HUES64 (cell line): ENCODE measurements at regions not wholly inside any gene's neighbourhood (a gene's known extent, or its start where the extent isn't known, plus 50 kb on each side); places are given as distances from the start of the nearest gene placed in this dataset.

Source experiments
- H3K27ac ChIP-seq: 2 replicates; pipeline ENCODE4 v1.7.0; 2013; ENCODE audit warnings: low read depth, low read length, inconsistent platforms
- H3K27me3 ChIP-seq: 2 replicates; pipeline ENCODE4 v1.6.1; 2013; ENCODE audit warnings: mild to moderate bottlenecking, low read length; ENCODE audit not compliant: insufficient read depth
- H3K36me3 ChIP-seq: 2 replicates; pipeline ENCODE4 v1.6.1; 2013; ENCODE audit warnings: mild to moderate bottlenecking, low read length; ENCODE audit not compliant: insufficient read depth
- H3K4me1 ChIP-seq: 2 replicates; pipeline ENCODE4 v1.6.1; 2013; ENCODE audit warnings: mild to moderate bottlenecking, low read length, moderate library complexity; ENCODE audit not compliant: insufficient read depth
- H3K4me3 ChIP-seq: 2 replicates; pipeline ENCODE4 v1.5.1; 2013; ENCODE audit warnings: mild to moderate bottlenecking, low read length, moderate library complexity
- H3K9ac ChIP-seq: 2 replicates; pipeline ENCODE4 v1.6.1; 2013; ENCODE audit warnings: mild to moderate bottlenecking, low read depth, low read length
- H3K9me3 ChIP-seq: 2 replicates; pipeline ENCODE4 v1.6.1; 2013; ENCODE audit warnings: low read depth, low read length; ENCODE audit not compliant: insufficient read depth
- WGBS: fragments of 150-250, 120-280 bp; methylation state at CpG from one replicate; pipeline ENCODE4 v1.1.7; 2013; ENCODE audit warnings: missing lambda C conversion rate; 5-methylcytosine and 5-hydroxymethylcytosine counted together

- WGBS: 97% methylated on average over 13 of the region's 13 CpGs
- Histone ChIP-seq H3K36me3 (no peaks in the 10 kb centered on the region), H3K9me3 (no peaks in the 10 kb centered on the region), H3K4me1 (no peaks in the 10 kb centered on the region), H3K4me3 (no peak overlapping the region), H3K9ac (no peak overlapping the region), H3K27me3 (no peaks in the 10 kb centered on the region), H3K27ac (no peak overlapping the region)
Measured at GRCh38 chr22:48746789-48747425, 1080.8 kb downstream of the BRD1 start.

- Histone ChIP-seq H3K4me3 (no peak overlapping the region), H3K27ac (no peak overlapping the region), H3K27me3 (no peaks in the 10 kb centered on the region), H3K9me3 (no peaks in the 10 kb centered on the region), H3K4me1 (no peaks in the 10 kb centered on the region), H3K36me3 (no peaks in the 10 kb centered on the region), H3K9ac (no peak overlapping the region)
- WGBS: 94% methylated on average over 32 of the region's 32 CpGs
Measured at GRCh38 chr22:48745842-48746788, 1081.6 kb downstream of the BRD1 start.

DNA sequence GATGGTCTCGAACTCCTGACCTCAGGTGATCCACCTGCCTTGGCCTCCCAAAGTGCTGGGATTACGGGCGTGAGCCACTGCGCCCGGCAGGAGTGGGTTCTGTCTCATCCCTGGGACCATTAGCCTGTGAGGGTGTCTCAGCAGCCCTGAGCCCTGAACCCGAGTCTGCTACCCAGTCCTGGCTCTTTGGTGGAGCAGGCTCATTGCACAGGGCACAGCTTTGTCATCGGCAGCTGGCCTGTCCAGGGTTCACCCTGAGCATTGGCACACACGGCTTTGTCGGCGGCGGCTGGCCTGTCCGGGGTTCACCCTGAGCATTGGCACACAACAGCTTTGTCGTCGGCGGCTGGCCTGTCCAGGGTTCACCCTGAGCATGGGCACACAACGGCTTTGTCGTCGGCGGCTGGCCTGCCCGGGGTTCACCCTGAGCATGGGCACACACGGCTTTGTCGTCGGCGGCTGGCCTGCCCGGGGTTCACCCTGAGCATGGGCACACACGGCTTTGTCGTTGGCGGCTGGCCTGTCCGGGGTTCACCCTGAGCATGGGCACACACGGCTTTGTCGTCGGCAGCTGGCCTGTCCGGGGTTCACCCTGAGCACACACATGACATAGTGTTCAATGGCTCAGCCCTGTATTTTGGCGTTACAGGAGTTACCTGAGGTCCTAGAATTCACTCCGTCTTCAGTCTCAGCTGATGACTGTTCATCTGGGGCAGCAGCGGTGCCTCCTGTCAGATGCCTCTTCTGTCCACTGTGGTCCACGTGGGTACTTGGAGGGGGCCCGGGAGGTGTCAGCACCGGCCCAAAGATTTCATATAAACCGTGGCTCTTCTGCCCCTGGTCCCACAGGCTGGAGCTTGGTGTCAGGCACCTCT lies 1082.5 kb downstream of the BRD1 start:
- Histone ChIP-seq H3K27me3 (no peaks in the 10 kb centered on the region), H3K27ac (no peak overlapping the region), H3K9me3 (no peaks in the 10 kb centered on the region), H3K36me3 (no peaks in the 10 kb centered on the region), H3K4me1 (no peaks in the 10 kb centered on the region), H3K4me3 (no peak overlapping the region), H3K9ac (no peak overlapping the region)
- WGBS: 96% methylated on average over 40 of the region's 40 CpGs

DNA sequence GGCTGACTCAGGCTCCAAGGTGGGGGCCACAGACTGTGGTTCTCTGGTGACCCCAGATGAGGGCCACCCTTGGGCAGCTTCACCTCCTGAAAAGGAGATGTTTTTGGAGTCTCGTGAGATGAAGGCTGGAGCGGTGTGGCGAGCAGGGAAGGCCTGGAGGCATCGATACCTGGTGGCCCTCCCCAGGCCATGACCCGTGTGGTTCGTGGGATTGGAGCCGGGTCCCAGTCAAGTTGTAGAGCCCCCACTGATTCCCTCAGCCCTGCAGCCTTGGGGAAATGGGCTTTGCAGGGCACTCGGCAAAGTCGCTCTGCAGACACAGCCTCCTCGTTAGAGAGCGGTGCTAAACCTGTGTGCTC lies 1083.4 kb downstream of the BRD1 start:
- H3K9ac ChIP-seq: no peak overlapping the region
- WGBS: 96% methylated on average over 11 of the region's 11 CpGs
- no peaks in the 10 kb centered on the region for H3K9me3 ChIP-seq
- H3K36me3 ChIP-seq: no peaks in the 10 kb centered on the region
- H3K4me1 ChIP-seq: no peaks in the 10 kb centered on the region
- H3K27me3 ChIP-seq: no peaks in the 10 kb centered on the region
- no peak overlapping the region for H3K4me3 ChIP-seq
- H3K27ac ChIP-seq: no peak overlapping the region

GRCh38 chr22:48743601-48744282 lies 1083.9 kb downstream of the BRD1 start:
- Histone ChIP-seq H3K9ac (no peak overlapping the region), H3K27ac (no peak overlapping the region), H3K4me3 (no peak overlapping the region), H3K27me3 (no peaks in the 10 kb centered on the region), H3K9me3 (no peaks in the 10 kb centered on the region), H3K4me1 (no peaks in the 10 kb centered on the region), H3K36me3 (no peaks in the 10 kb centered on the region)
- 94% methylated on average over 32 of the region's 32 CpGs for WGBS

DNA sequence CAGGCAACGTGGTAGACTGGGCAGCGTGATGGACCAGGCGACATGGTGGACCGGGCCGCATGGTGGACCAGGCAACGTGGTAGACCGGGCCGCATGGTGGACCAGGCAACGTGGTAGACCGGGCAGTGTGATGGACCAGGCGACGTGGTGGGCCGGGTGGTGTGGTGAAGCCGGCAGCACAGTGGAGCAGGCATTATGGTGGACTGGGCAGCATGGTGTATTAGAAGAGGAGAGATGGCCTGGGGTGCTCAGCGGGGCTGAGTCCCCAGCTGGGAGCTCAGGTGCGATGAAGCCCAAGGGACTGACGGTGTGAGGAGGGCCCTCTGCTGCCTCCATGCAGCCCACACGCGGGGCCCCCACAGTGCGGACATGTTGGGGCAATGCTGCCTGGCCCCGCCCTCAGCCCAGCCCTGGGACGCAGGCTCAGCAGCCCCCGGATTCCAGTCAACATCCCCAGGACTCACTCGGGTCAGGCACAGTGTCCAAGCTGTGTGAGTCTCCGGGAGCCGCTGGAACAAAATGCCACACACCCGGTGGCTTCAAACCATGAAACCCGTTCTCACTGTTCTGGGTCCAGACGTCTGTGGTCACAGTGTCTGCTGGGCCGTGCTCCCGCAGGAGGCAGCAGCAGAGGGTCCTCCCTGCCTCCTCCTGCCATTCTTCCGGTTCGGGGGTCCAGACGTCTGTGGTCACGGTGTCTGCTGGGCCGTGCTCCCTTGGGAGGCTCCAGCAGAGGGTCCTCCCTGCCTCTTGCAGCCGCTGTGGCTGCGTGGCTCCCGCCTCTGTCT lies 1084.9 kb downstream of the BRD1 start:
- WGBS: 95% methylated on average over 39 of the region's 39 CpGs
- no peak overlapping the region for H3K9ac ChIP-seq
- H3K9me3 ChIP-seq: no peaks in the 10 kb centered on the region
- no peaks in the 10 kb centered on the region for H3K36me3 ChIP-seq
- H3K27ac ChIP-seq: no peak overlapping the region
- H3K4me3 ChIP-seq: no peak overlapping the region
- no peaks in the 10 kb centered on the region for H3K4me1 ChIP-seq
- no peaks in the 10 kb centered on the region for H3K27me3 ChIP-seq

DNA sequence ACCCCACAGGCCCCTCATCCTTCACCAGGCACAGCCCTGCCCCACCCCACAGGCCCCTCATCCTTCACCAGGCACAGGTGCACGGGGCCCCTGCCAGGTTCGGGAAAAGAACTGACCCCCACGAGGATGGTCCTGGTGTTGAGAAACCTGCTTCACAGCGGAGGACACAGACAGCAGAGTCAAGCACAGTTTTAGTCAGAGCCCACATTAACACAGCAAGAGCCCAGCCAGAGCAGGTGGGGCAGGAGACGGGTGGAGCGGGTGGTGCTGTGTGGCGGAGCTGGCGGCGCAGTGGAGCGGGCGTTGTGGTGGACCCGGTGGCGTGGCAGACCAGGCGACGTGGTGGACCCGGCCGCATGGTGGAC lies 1085.5 kb downstream of the BRD1 start:
- Histone ChIP-seq H3K9me3 (no peaks in the 10 kb centered on the region), H3K4me1 (no peaks in the 10 kb centered on the region), H3K27me3 (no peaks in the 10 kb centered on the region), H3K9ac (no peak overlapping the region), H3K4me3 (no peak overlapping the region), H3K36me3 (no peaks in the 10 kb centered on the region), H3K27ac (no peak overlapping the region)
- WGBS: 97% methylated on average over 17 of the region's 17 CpGs

- Histone ChIP-seq H3K4me3 (no peak overlapping the region), H3K36me3 (no peaks in the 10 kb centered on the region), H3K9ac (no peak overlapping the region), H3K27me3 (no peaks in the 10 kb centered on the region), H3K27ac (no peak overlapping the region), H3K9me3 (no peaks in the 10 kb centered on the region), H3K4me1 (no peaks in the 10 kb centered on the region)
- 93% methylated on average over 8 of the region's 8 CpGs for WGBS
Measured at GRCh38 chr22:48741540-48741939, 1086.1 kb downstream of the BRD1 start.

DNA sequence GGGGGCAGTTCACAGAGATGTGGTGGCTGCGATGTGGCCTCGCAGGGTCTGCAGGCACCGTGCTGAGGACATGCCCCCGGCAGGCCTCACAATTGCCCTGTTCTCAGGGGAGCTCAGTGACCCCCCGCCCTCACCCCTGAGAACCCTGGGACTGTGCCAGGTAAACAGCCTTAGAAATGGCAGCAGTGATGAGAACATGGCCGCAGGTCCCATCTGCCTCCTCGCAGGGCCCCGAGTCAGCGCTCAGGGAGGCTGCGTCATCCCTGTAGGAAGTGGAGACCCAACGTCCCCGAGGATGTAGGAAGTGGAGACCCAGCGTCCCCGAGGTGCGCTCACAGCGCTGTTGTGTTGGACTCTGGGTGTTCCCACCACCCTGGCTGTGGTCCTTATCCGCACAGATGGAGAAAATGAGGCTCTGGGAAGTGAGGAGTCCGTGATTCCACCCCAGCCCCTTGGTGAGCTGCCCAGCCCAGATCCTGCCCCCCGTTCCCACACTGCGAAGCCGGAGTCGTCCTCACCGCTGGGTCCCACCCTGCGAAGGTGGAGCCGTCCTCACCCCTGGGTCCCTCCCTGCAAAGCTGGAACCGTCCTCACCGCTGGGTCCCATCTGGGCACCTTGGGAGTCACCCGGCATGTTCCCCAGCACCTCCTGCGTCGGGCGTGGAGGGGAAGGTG lies 1086.8 kb downstream of the BRD1 start:
- Histone ChIP-seq H3K4me3 (no peak overlapping the region), H3K9me3 (no peaks in the 10 kb centered on the region), H3K27me3 (no peaks in the 10 kb centered on the region), H3K36me3 (no peaks in the 10 kb centered on the region), H3K4me1 (no peaks in the 10 kb centered on the region), H3K27ac (no peak overlapping the region), H3K9ac (no peak overlapping the region)
- 96% methylated on average over 31 of the region's 31 CpGs for WGBS
